SKM-1 (cell line): ENCODE measurements at regions not wholly inside any gene's neighbourhood (a gene's known extent, or its start where the extent isn't known, plus 50 kb on each side); places are given as distances from the start of the nearest gene placed in this dataset.
A peak's percentile ranks its signal among the peaks of the same experiment; 100 is the strongest.

ENCODE experiments used
- DNase-seq: peaks from one replicate; lab custom pipeline; 2025; ENCODE audit not compliant: unreplicated experiment; lab: John Stamatoyannopoulos, UW

- no peak for DNase-seq
These were observed 329.7 kb upstream of the JARID2 start for GRCh38 chr6:14915888-14916832.

GRCh38 chr6:14917109-14917910 lies 328.6 kb upstream of the JARID2 start:
- DNase-seq = no peak

GRCh38 chr6:14918200-14918907 lies 327.5 kb upstream of the JARID2 start:
- DNase-seq = no peak

- DNase-seq = no peak
These were observed 326.7 kb upstream of the JARID2 start for GRCh38 chr6:14919038-14919670.

- no peak for DNase-seq
These were observed 325.6 kb upstream of the JARID2 start for GRCh38 chr6:14920276-14920675.

- DNase-seq = no peak
These were observed 324.7 kb upstream of the JARID2 start for GRCh38 chr6:14921170-14921569.

- peak; percentile 92 for DNase-seq
These were observed 323.8 kb upstream of the JARID2 start for GRCh38 chr6:14921878-14922671.

- no peak for DNase-seq
These were observed 323.0 kb upstream of the JARID2 start for GRCh38 chr6:14922706-14923460.

- no peak for DNase-seq
These were observed 321.5 kb upstream of the JARID2 start for GRCh38 chr6:14924126-14925024.

- no peak for DNase-seq
These were observed 320.7 kb upstream of the JARID2 start for GRCh38 chr6:14925025-14925698.

GRCh38 chr6:14925699-14926026 lies 320.2 kb upstream of the JARID2 start:
- no peak for DNase-seq

GRCh38 chr6:14927398-14927797 lies 318.5 kb upstream of the JARID2 start:
- no peak for DNase-seq

GRCh38 chr6:14929291-14929690 lies 316.6 kb upstream of the JARID2 start:
- DNase-seq = no peak

- no peak for DNase-seq
These were observed 315.4 kb upstream of the JARID2 start for GRCh38 chr6:14930366-14930989.

- no peak for DNase-seq
These were observed 313.2 kb upstream of the JARID2 start for GRCh38 chr6:14932485-14933182.

GRCh38 chr6:14933183-14933544 lies 312.7 kb upstream of the JARID2 start:
- no peak for DNase-seq

- DNase-seq = no peak
These were observed 311.9 kb upstream of the JARID2 start for GRCh38 chr6:14934013-14934412.
